ENCODE measurements at regions not wholly inside any gene's neighbourhood (a gene's known extent, or its start where the extent isn't known, plus 50 kb on each side); places are given as distances from the start of the nearest gene placed in this dataset.
"Not testable (repeated sequence)": the region's sequence is repeated elsewhere in the genome, so short reads cannot be mapped to it uniquely, and the experiment has no call there.

GRCh38 chr2:146986161-146986560, 858.7 kb upstream of the ACVR2A start:
- peak; percentile 36 for DNase-seq (ENCODE audit: low read depth, low spot score)

GRCh38 chr2:146985753-146986152, 859.1 kb upstream of the ACVR2A start:
- no peak for DNase-seq (ENCODE audit: low read depth, low spot score)

DNA sequence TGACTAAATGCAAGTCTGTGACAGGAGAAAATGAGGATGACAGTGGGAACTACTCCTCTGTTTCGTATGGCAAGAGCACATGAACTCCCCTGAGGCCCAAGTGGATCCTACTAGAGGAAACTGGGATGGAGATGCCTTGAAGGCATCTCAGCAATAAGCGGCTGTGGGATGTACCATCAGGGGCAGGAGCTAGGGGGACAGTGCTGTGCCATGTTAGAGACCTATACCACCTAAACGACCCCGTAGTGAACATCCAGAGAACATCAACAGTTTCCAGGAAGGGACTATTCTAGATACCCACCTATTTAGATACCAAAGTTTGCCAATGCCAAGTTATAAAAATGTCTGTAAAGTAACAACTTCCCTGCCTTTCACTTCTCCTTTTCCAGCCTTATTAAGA, 860.8 kb upstream of the ACVR2A start:
- no peak for DNase-seq (ENCODE audit: low read depth, low spot score)

DNA sequence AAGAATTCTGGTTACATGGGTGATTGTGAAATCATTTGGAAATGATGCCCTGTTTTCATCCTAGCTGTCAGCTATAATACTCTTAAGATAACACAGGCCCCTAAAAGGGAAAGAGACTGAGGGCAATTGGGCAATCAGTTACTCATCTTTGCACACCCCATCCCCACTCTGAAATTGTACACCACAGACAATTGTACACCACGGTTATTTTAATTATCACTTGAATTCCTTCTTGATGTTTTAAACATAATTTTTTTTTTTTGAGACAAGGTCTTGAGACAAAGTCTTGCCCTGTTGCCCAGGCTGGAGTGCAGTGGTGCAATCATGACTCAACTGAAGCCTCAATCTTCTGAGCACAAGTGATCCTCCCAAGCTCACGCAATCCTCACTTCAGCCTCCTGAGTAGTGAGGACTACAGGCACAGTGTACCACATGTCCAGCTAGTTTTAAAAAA, 862.4 kb upstream of the ACVR2A start:
- no peak for DNase-seq (ENCODE audit: low read depth, low spot score)

GRCh38 chr2:146981921-146982320, 862.9 kb upstream of the ACVR2A start:
- DNase-seq (ENCODE audit: low read depth, low spot score) = no peak

DNA sequence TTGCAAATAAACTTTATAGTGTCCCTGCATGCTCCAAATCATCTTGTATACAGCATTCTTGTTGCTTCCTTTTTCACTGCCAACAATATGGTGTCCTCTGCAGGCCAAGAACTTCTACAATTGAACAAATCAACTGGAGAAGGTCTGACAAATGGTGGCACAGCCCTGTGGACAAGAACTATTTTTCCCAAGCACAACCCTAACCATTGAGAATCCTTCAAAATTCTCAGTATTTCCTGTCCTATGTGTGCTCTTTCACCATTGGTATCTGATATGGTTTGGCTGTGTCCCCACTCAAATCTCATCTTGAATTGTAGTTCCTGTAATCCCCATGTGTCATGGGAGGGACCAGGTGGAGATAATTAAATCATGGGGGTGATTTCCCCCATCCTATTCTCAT, 865.1 kb upstream of the ACVR2A start:
- DNase-seq (ENCODE audit: low read depth, low spot score) = no peak

- no peak for DNase-seq (ENCODE audit: low read depth, low spot score)
Measured at GRCh38 chr2:146978577-146979555, 866.0 kb upstream of the ACVR2A start.

DNA sequence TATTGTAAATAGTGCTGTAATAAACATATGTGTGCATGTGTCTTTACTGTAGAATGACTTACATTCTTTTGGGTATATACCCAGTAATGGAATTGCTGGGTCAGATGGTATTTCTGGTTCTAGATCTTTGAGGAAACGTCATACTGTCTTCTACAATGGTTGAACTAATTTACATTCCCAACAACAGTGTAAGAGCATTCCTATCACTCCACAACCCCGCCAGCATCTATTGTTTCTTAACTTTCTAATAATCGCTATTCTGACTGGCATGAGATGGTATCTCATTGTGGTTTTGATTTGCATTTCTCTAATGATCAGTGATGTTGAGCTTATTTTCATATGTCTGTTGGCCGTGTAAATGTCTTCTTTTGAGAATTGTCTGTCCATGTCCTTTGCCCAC, 873.8 kb upstream of the ACVR2A start:
- not testable (repeated sequence) for DNase-seq (ENCODE audit: low read depth, low spot score)

GRCh38 chr2:146969703-146970102, 875.1 kb upstream of the ACVR2A start:
- DNase-seq (ENCODE audit: low read depth, low spot score) = not testable (repeated sequence)

GRCh38 chr2:146964494-146964893, 880.3 kb upstream of the ACVR2A start:
- no peak for DNase-seq (ENCODE audit: low read depth, low spot score)

DNA sequence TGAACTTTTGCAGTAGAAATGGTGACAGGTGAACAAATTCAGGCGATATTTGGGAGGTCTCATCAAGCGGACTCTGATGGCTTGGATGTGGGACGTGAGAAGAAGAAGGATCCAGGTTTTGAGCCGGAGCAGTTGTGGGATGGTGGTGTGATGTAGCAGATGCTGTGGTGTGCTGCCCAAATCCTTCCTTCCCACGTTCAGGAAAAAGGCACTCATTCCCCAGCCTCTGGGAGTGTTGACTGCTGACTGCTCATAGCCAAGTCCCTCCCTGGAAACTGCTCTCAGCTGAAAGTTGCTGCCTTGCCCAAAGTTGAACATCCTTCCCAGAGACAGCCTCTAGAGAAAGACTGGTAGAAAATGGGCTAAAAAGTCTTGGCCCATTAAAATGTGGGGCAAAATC, 890.3 kb upstream of the ACVR2A start:
- no peak for DNase-seq (ENCODE audit: low read depth, low spot score)

- no peak for DNase-seq (ENCODE audit: low read depth, low spot score)
Measured at GRCh38 chr2:146952696-146953095, 892.1 kb upstream of the ACVR2A start.

DNA sequence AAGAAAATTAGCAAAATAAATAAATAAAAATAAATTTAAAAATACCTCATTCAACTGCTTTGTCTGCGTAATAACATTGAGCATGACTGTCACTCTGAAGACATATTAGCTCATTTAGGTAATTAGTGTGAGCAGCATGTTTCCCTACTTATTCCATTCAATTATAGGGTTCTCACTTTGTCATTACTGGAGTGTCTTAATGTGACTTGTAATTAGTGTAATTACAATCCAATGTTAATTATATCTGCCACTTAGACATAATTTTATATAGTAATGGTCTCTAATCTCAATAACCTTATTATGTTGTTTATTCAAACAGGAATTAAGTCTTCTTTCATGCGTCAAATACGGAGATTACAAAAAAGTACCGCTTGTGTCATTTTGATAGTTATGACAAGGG, 893.9 kb upstream of the ACVR2A start:
- DNase-seq (ENCODE audit: low read depth, low spot score) = no peak

- DNase-seq (ENCODE audit: low read depth, low spot score) = no peak
Measured at GRCh38 chr2:146950361-146950760, 894.5 kb upstream of the ACVR2A start.

- no peak for DNase-seq (ENCODE audit: low read depth, low spot score)
Measured at GRCh38 chr2:146949400-146949799, 895.4 kb upstream of the ACVR2A start.

- DNase-seq (ENCODE audit: low read depth, low spot score) = no peak
Measured at GRCh38 chr2:146944601-146945000, 900.2 kb upstream of the ACVR2A start.

DNA sequence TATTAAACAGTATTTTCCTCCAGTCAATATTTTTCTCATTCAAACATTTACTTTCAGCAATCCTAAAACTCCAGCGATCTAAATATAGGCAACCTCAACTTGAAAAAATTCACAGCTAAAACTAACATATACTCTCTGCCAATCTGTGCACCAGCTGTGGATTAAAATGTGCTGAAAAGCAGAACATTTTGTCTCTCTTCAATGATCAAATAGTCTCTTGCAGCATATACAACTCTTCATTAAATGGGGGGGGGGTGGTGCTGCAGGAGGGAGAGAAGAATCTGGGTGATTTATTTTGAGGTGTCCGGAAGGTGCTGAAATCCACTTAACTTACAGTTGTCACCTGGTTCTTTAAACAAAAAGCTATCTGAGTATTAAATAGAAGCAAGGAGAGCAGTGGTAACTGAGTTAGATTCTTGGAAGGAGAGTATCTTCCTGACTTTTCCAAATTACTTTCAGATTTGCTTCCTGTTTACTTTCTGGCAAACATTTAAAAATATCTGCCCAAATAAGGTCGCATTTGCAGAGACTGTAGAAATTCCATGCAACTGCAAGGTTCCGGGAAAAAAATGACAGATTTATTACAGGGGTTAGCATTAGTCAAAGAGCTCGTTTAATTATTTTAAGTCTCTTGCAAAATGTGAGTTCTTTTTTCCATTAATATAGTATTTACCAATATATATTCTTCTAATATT, 904.7 kb upstream of the ACVR2A start:
- DNase-seq (ENCODE audit: low read depth, low spot score) = no peak

GRCh38 chr2:146934921-146935320, 909.9 kb upstream of the ACVR2A start:
- DNase-seq (ENCODE audit: low read depth, low spot score) = no peak

DNA sequence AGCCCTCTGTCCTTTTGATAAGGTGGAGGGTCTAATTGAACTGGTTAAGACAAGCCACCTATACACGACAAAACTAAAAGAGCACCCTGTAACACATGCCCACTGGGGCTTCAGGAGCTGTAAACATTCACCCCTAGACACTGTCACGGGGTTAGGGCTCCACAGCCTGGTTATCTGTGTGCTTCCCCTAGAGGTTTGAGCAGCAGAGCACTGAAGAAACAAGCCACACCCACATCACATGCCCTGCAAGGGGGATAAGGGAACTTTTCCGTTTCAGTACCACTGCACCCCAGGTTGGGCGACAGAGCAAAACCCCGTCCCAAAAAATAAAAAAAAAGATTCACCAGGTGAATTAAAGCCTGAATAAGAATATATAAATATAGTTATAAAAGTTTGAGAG, 913.7 kb upstream of the ACVR2A start:
- DNase-seq (ENCODE audit: low read depth, low spot score) = no peak

- peak; percentile 5 for DNase-seq (ENCODE audit: low read depth, low spot score)
Measured at GRCh38 chr2:146927080-146927711, 917.6 kb upstream of the ACVR2A start.

DNA sequence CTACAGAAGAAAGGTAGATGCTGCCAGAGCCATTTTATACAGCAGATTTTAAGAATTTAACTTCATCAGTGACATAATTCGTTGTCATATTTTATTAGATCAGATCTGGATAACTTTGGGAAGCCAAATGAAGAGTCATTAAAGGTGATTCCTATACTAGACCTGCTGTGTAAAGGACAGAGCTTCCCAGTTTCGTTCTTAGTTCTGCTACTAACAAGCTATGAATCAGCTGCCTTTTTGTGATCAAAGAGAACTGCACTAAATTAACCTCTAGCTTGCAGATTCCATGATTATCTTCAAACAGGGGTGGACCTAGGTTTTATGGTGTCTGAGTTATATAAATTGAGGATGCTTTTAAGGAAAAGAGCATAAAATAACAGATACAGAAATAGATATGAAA, 926.5 kb upstream of the ACVR2A start:
- no peak for DNase-seq (ENCODE audit: low read depth, low spot score)

GRCh38 chr2:146917431-146918042, 927.3 kb upstream of the ACVR2A start:
- DNase-seq (ENCODE audit: low read depth, low spot score) = no peak
